Transverse colon (tissue), 4 donors: ENCODE measurements at regions not wholly inside any gene's neighbourhood (a gene's known extent, or its start where the extent isn't known, plus 50 kb on each side); places are given as distances from the start of the nearest gene placed in this dataset.

Source experiments
- DNase-seq: peaks from one replicate; pipeline ENCODE4 v3.0.0-alpha.2; 2019
- H3K27ac ChIP-seq, 4 donors: fragments of 200-600 bp; sonication (generic); 2 replicates each; pipeline ENCODE4 v1.5.1; 2016 to 2018; ENCODE audit warnings: inconsistent platforms in 4 of 4
- H3K27me3 ChIP-seq: fragments of 200-600 bp; sonication (generic); 2 replicates; pipeline ENCODE4 v1.5.1; 2017; ENCODE audit warnings: inconsistent platforms
- H3K36me3 ChIP-seq, 4 donors: fragments of 200-600 bp; sonication (generic); 2 replicates each; pipeline ENCODE4 v1.5.1; 2017 to 2019; ENCODE audit warnings: inconsistent platforms in 4 of 4
- H3K4me1 ChIP-seq, 4 donors: fragments of 200-600 bp; sonication (generic); 2 replicates each; pipeline ENCODE4 v1.5.1; 2017 to 2020; ENCODE audit warnings: inconsistent platforms in 4 of 4
- H3K4me3 ChIP-seq, 4 donors: fragments of 200-600 bp; sonication (generic); 1 replicate in 1 of 4; 2 replicates in 3 of 4; pipeline versions ENCODE4 v1.5.1 to v1.6.1; 2017 to 2019; ENCODE audit warnings: inconsistent platforms in 4 of 4
- H3K9me3 ChIP-seq, 2 donors: fragments of 200-600 bp; sonication (generic); 2 replicates each; pipeline ENCODE4 v1.5.1; 2017 to 2019; ENCODE audit warnings: inconsistent platforms in 2 of 2
- EP300 ChIP-seq: sonication (generic); formaldehyde crosslinking; IDR thresholded peaks from one replicate; pipeline ENCODE4 v1.6.1; 2017; ENCODE audit warnings: antibody characterized with exemption, low read depth
- POLR2A ChIP-seq: fragments of 450-650 bp; IDR thresholded peaks from one replicate; pipeline ENCODE4 v1.6.1; 2016; ENCODE audit warnings: antibody characterized with exemption, mild to moderate bottlenecking, moderate library complexity
- POLR2AphosphoS5 ChIP-seq, 3 donors: sonication (generic); formaldehyde crosslinking; IDR thresholded peaks; one replicate each; pipeline ENCODE4 v1.6.1; 2016; ENCODE audit warnings: antibody characterized with exemption in 3 of 3
- WGBS, 2 donors: methylation state at CpG; one replicate each; pipeline ENCODE4 v1.1.5; 2018; ENCODE audit warnings: low coverage in 1 of 2; 5-methylcytosine and 5-hydroxymethylcytosine counted together
- in situ Hi-C, 4 donors: fragments of 200-750 bp; cut with MboI; loops; one replicate each; pipeline versions ENCODE4 v1.15.0 to v1.15.1; 2017; ENCODE audit warnings: low sequenced_read_pairs in 3 of 4, low pct_ligation_motif_present in 1 of 4, low pct_unique_long_range_greater_than_20kb in 1 of 4
- intact Hi-C: fragments of 100-400 bp; cut with DNase I; formaldehyde crosslinking; loops from one replicate; pipeline ENCODE4 v1.15.1; 2023; ENCODE audit warnings: low total_unique reads
- TF ChIP-seq, protein P1 (sequence below), 5 experiments: fragments of 200-600 bp in 3 of 5; fragments of 450-650 bp in 2 of 5; sonication (generic) in 3 of 5; IDR thresholded peaks; 1 replicate in 2 of 5; 2 replicates in 3 of 5; pipeline ENCODE4 v1.5.1; 2016 to 2017; ENCODE audit warnings: antibody characterized with exemption in 5 of 5, inconsistent platforms in 3 of 5, mild to moderate bottlenecking in 2 of 5, moderate library complexity in 1 of 5

GRCh38 chr21:41110161-41110560 lies 57.8 kb upstream of the BACE2 start:
- no peaks in the 10 kb centered on the region for H3K36me3 ChIP-seq
- TF ChIP-seq POLR2AphosphoS5 (IDR thresholded peaks at IDR 0.05) (no peak), EP300 (no peak), POLR2A (no peak)
- TF ChIP-seq, protein P1, sequence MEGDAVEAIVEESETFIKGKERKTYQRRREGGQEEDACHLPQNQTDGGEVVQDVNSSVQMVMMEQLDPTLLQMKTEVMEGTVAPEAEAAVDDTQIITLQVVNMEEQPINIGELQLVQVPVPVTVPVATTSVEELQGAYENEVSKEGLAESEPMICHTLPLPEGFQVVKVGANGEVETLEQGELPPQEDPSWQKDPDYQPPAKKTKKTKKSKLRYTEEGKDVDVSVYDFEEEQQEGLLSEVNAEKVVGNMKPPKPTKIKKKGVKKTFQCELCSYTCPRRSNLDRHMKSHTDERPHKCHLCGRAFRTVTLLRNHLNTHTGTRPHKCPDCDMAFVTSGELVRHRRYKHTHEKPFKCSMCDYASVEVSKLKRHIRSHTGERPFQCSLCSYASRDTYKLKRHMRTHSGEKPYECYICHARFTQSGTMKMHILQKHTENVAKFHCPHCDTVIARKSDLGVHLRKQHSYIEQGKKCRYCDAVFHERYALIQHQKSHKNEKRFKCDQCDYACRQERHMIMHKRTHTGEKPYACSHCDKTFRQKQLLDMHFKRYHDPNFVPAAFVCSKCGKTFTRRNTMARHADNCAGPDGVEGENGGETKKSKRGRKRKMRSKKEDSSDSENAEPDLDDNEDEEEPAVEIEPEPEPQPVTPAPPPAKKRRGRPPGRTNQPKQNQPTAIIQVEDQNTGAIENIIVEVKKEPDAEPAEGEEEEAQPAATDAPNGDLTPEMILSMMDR (IDR thresholded peaks at IDR 0.05), result no peak
- intact Hi-C loops (no loop called here), in situ Hi-C loops (no loop called here)
- H3K4me1 ChIP-seq, result peaks cover 0 to 5% (median 0%) of the 10 kb centered on the region in 4 donors
- 29 to 70% methylated on average over 1 to 8 of the region's 8 CpGs for whole genome bisulfite sequencing, 2 donors
- no peak overlapping the region for H3K27ac ChIP-seq
- no peaks in the 10 kb centered on the region for H3K9me3 ChIP-seq
- H3K27me3 ChIP-seq, result peaks cover 48% of the 10 kb centered on the region
- H3K4me3 ChIP-seq, result no peak overlapping the region
- DNase-seq, result no peak

- Histone ChIP-seq H3K36me3 (no peaks in the 10 kb centered on the region), H3K4me3 (no peak overlapping the region), H3K27ac (no peak overlapping the region), H3K27me3 (peaks cover 44% of the 10 kb centered on the region), H3K9me3 (no peaks in the 10 kb centered on the region), H3K4me1 (peaks cover 0 to 5% (median 0%) of the 10 kb centered on the region in 4 donors)
- no peak for DNase-seq
- 42 to 67% methylated on average over 2 to 5 of the region's 5 CpGs for WGBS, 2 donors
- in situ Hi-C loops (no loop called here), intact Hi-C loops (no loop called here)
- TF ChIP-seq EP300, result no peak
- TF ChIP-seq POLR2AphosphoS5 (IDR thresholded peaks at IDR 0.05), result no peak
- no peak for TF ChIP-seq POLR2A
- TF ChIP-seq, protein P1 (IDR thresholded peaks at IDR 0.05), result no peak
These were observed 57.3 kb upstream of the BACE2 start for GRCh38 chr21:41110664-41111063.

- WGBS, 2 donors, result 86 to 87% methylated on average over 10 to 11 of the region's 11 CpGs
- intact Hi-C loops, result no loop called here
These were observed 56.3 kb upstream of the BACE2 start for GRCh38 chr21:41111681-41112080.

DNA sequence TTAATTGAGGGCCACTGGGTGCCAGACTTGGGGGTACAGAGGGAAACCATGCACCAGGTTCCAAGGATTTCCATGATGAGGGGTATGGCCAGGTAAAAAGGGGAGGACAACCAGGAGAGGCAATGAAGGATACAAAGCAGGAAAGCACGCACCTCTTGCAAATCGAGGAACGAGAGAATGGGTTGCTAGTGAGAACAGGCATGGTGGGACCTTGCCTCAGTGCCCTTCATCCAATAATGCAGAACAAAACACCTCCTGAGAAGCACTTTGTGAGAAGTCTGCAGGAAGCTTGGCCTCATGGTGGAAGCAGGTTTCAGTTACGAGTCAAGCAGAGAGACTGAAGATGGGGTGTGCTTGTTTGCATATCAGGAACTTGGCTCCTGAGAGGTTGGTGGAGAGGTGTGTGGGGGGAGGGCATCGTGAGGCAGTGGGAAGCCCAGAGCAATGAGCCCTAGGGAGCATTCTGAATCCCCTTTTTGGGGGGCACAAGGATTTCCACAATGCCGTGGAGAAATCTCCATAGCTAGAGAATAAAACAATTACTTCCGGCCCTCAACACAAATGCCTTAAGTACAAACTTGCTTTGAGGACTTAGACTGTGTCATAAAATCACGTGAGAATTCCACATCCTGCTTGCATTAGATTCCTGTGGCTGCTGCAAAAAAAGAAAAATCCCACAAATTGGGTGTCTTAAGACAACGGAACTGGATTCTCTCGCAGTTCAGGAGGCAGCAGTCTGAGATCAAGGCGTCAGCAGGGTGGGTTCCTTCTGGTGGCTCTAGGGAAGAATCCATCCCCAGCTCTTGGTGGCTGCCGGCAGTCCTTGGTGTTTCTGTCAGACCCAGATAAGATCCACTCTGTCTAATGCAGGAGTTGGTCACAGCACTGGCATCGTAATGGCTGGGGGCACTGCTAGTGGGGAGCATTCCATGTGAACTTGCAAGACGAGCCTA lies 54.9 kb upstream of the BACE2 start:
- no peak for DNase-seq
- WGBS, 2 donors, result 13 to 44% methylated on average over 3 to 14 of the region's 14 CpGs
- Histone ChIP-seq H3K4me3 (peak overlapping the region in 1 of 4 donors; percentile 14), H3K9me3 (no peaks in the 10 kb centered on the region), H3K36me3 (no peaks in the 10 kb centered on the region), H3K4me1 (peaks cover 0 to 5% (median 0%) of the 10 kb centered on the region in 4 donors), H3K27me3 (peaks cover 40% of the 10 kb centered on the region), H3K27ac (no peak overlapping the region)
- intact Hi-C loops, result no loop called here
- TF ChIP-seq POLR2A (no peak), POLR2AphosphoS5 (IDR thresholded peaks at IDR 0.05) (no peak), EP300 (no peak)
- TF ChIP-seq, protein P1 (IDR thresholded peaks at IDR 0.05), result no peak
- in situ Hi-C loops, result no loop called here

More at GRCh38 chr21:41111681-41112080, 56.3 kb upstream of the BACE2 start:
- peaks cover 42% of the 10 kb centered on the region for H3K27me3 ChIP-seq
- H3K36me3 ChIP-seq, result no peaks in the 10 kb centered on the region
- H3K9me3 ChIP-seq, result no peaks in the 10 kb centered on the region
- peaks cover 0 to 5% (median 0%) of the 10 kb centered on the region in 4 donors for H3K4me1 ChIP-seq
- no peak for TF ChIP-seq POLR2AphosphoS5 (IDR thresholded peaks at IDR 0.05)
- TF ChIP-seq EP300, result no peak
- TF ChIP-seq, protein P1 (IDR thresholded peaks at IDR 0.05), result no peak
- TF ChIP-seq POLR2A, result no peak
- H3K4me3 ChIP-seq, result no peak overlapping the region
- in situ Hi-C loops, result no loop called here
- DNase-seq, result no peak
- H3K27ac ChIP-seq, result no peak overlapping the region
